GM12878 (cell line): ENCODE measurements at regions not wholly inside any gene's neighbourhood (a gene's known extent, or its start where the extent isn't known, plus 50 kb on each side); places are given as distances from the start of the nearest gene placed in this dataset.

Experiments
- ATAC-seq: fragments of 200-7000 bp; cut with Tn5 transposase; 3 replicates; pipeline ENCODE4 v1.9.1; 2020; ENCODE audit warnings: mild to moderate bottlenecking, moderate library complexity
- BruUV-seq: library from RNA; stranded (reverse); fragments of 400-500 nt; replicated peaks from 2 replicates; lab custom pipeline; 2021; lab: Mats Ljungman, UMichigan
- CTCF ChIA-PET: fragments of 300-600 bp; sonication (Branson Sonifier 250); formaldehyde crosslinking; extraction: SDS; loops from one replicate; lab custom pipeline; 2021; ENCODE audit warnings: inconsistent platforms; lab: Yijun Ruan, JAX
- POLR2A ChIA-PET: fragments of 350-600 bp; formaldehyde crosslinking; extraction: SDS; loops from one replicate; lab custom pipeline; 2021; ENCODE audit warnings: inconsistent platforms; lab: Charles Lee
- RAD21 ChIA-PET: fragments of 300-600 bp; sonication (Branson Sonifier 250); formaldehyde crosslinking; loops from one replicate; lab custom pipeline; 2023; ENCODE audit warnings: antibody characterized with exemption; ENCODE audit not compliant: unreplicated experiment; lab: Charles Lee
- SMC1A ChIA-PET: fragments of 300-600 bp; sonication (Branson Sonifier 250); formaldehyde crosslinking; loops from one replicate; lab custom pipeline; 2023; ENCODE audit not compliant: unreplicated experiment, uncharacterized antibody; lab: Charles Lee
- DNase-seq: peaks from one replicate; pipeline ENCODE4 v3.0.0-alpha.2; 2011; ENCODE audit warnings: low read depth, low spot score
- FAIRE-seq: peaks from 3 replicates; lab custom pipeline; 2011; peaks lifted over from hg19 to GRCh38; lab: Jason Lieb, UNC
- H2AFZ ChIP-seq: 2 replicates; pipeline ENCODE4 v1.6.0; 2011; ENCODE audit warnings: low read depth, low read length, control low read depth; ENCODE audit not compliant: control insufficient read depth
- H3K27ac ChIP-seq: 2 replicates; pipeline ENCODE4 v1.5.1; 2011; ENCODE audit warnings: control low read depth; ENCODE audit not compliant: control insufficient read depth, insufficient read depth
- H3K27me3 ChIP-seq, 2 experiments: replicated peaks in 1 of 2; 2 replicates each; pipeline versions ENCODE4 v1.6.0 to v1.6.1; 2011; ENCODE audit warnings: low read length in 1 of 2; ENCODE audit not compliant: control insufficient read depth in 2 of 2, insufficient read depth in 2 of 2
- H3K36me3 ChIP-seq, 2 experiments: 2 replicates each; pipeline ENCODE4 v1.5.1; 2011; ENCODE audit warnings: low read length in 1 of 2; ENCODE audit not compliant: control insufficient read depth in 2 of 2, insufficient read depth in 2 of 2
- H3K4me1 ChIP-seq: 2 replicates; pipeline ENCODE4 v1.6.1; 2011; ENCODE audit warnings: mild to moderate bottlenecking, low read length, moderate library complexity, mixed read lengths; ENCODE audit not compliant: control insufficient read depth, insufficient read depth
- H3K4me2 ChIP-seq: 2 replicates; pipeline ENCODE4 v1.6.0; 2011; ENCODE audit warnings: control low read depth; ENCODE audit not compliant: control insufficient read depth, insufficient read depth
- H3K4me3 ChIP-seq: fragments of 200-600 bp; sonication (generic); 2 replicates; pipeline ENCODE4 v1.5.1; 2016
- H3K79me2 ChIP-seq: 2 replicates; pipeline ENCODE4 v1.6.0; 2011; ENCODE audit warnings: low read length; ENCODE audit not compliant: control insufficient read depth, insufficient read depth
- H3K9ac ChIP-seq: 2 replicates; pipeline ENCODE4 v1.8.0; 2011; ENCODE audit warnings: low read length, control low read depth, mixed read lengths; ENCODE audit not compliant: control insufficient read depth, insufficient read depth
- H3K9me3 ChIP-seq: replicated peaks from 3 replicates; pipeline ENCODE4 v1.5.1; 2011; ENCODE audit warnings: mild to moderate bottlenecking, low read length; ENCODE audit not compliant: control insufficient read depth, insufficient read depth
- H4K20me1 ChIP-seq: 2 replicates; pipeline ENCODE4 v1.6.0; 2011; ENCODE audit not compliant: control insufficient read depth, insufficient read depth
- ATF2 ChIP-seq: IDR thresholded peaks from 2 replicates; pipeline ENCODE4 v1.6.1; 2012; ENCODE audit warnings: low read length, inconsistent platforms
- CEBPZ ChIP-seq: fragments of 150-350 bp; IDR thresholded peaks from 2 replicates; pipeline ENCODE4 v1.6.1; 2016; ENCODE audit warnings: low read depth, low read length
- CHD1 ChIP-seq: IDR thresholded peaks from 2 replicates; pipeline ENCODE4 v1.6.1; 2012; ENCODE audit warnings: low read depth, low read length, improper control_type of control experiment
- CHD2 ChIP-seq: IDR thresholded peaks from 2 replicates; pipeline ENCODE4 v1.6.1; 2011; ENCODE audit warnings: low read depth, low read length, improper control_type of control experiment, borderline replicate concordance
- PAX8 ChIP-seq: fragments of 450-650 bp; IDR thresholded peaks from 2 replicates; pipeline ENCODE4 v1.6.1; 2017; ENCODE audit warnings: mild to moderate bottlenecking, moderate library complexity
- PRDM15 ChIP-seq: fragments of 450-650 bp; formaldehyde crosslinking; IDR thresholded peaks from 2 replicates; pipeline ENCODE4 v1.4.0; 2020; ENCODE audit warnings: mild to moderate bottlenecking, moderate library complexity
- REST ChIP-seq: IDR thresholded peaks from 2 replicates; pipeline ENCODE4 v1.6.1; 2012; ENCODE audit warnings: mild to moderate bottlenecking, low read depth, low read length
- SPI1 ChIP-seq: IDR thresholded peaks from 2 replicates; pipeline ENCODE4 v1.6.1; 2011; ENCODE audit warnings: low read depth, mild to moderate bottlenecking, low read length, moderate library complexity, borderline replicate concordance; ENCODE audit not compliant: insufficient read depth
- WGBS: methylation state at CpG from one replicate; pipeline ENCODE4 v1.1.6; 2016; ENCODE audit warnings: low lambda C conversion rate; ENCODE audit not compliant: insufficient replicate concordance, insufficient coverage; ENCODE audit errors: missing lambda C conversion rate; 5-methylcytosine and 5-hydroxymethylcytosine counted together
- in situ Hi-C: fragments of 300-500 bp; cut with MboI; formaldehyde crosslinking; loops from 9 replicates; pipeline ENCODE4 v1.14.3; 2018; ENCODE audit warnings: mixed read lengths
- intact Hi-C: fragments of 100-400 bp; cut with micrococcal nuclease; formaldehyde crosslinking; loops from one replicate; pipeline ENCODE4 v1.14.2; 2022; ENCODE audit not compliant: unreplicated experiment

GRCh38 chr4:74855879-74856278 is 61.6 kb upstream of the BTC start:
- no peaks in the 10 kb centered on the region for H3K36me3 ChIP-seq
- ChIA-PET SMC1A (no interaction called here), POLR2A (no interaction called here), CTCF (interaction anchor here (0.5 to 1.0 kb wide), 3 partner anchors 17 to 650 kb away, joined by 3 to 5 read pairs (median 3); no protein-coding TSS in a partner anchor), RAD21 (no interaction called here)
- H3K9ac ChIP-seq: no peak overlapping the region
- H3K27me3 ChIP-seq: no peaks in the 10 kb centered on the region
- H3K4me1 ChIP-seq: no peaks in the 10 kb centered on the region
- no peaks in the 10 kb centered on the region for H3K79me2 ChIP-seq
- no peak overlapping the region for H2AFZ ChIP-seq
- ATAC-seq (no peak), FAIRE-seq (no peak), DNase-seq (no peak)
- no peak overlapping the region for H3K4me2 ChIP-seq
- intact Hi-C loops (no loop called here), in situ Hi-C loops (no loop called here)
- no peaks in the 10 kb centered on the region; the same call in 1 of the 3 replicates for H3K9me3 ChIP-seq
- no peak overlapping the region for H3K4me3 ChIP-seq
- BruUV-seq: no TSS peak
- H4K20me1 ChIP-seq: no peaks in the 10 kb centered on the region
- no peak overlapping the region for H3K27ac ChIP-seq
- WGBS: 29% methylated on average over 2 of the region's 2 CpGs
- TF ChIP-seq CHD2 (no peak), SPI1 (no peak), CHD1 (no peak), ATF2 (no peak), REST (no peak), CEBPZ (no peak), PAX8 (no peak), PRDM15 (no peak)
